Neural progenitor cell (in vitro differentiated cells): ENCODE measurements at regions not wholly inside any gene's neighbourhood (a gene's known extent, or its start where the extent isn't known, plus 50 kb on each side); places are given as distances from the start of the nearest gene placed in this dataset.

ENCODE experiments used
- CTCF ChIP-seq: fragments of 200-600 bp; sonication (generic); IDR thresholded peaks from 2 replicates; pipeline ENCODE4 v1.5.1; 2017; ENCODE audit warnings: antibody characterized with exemption, mild to moderate bottlenecking
- EZH2 ChIP-seq: fragments of 200-600 bp; sonication (generic); IDR thresholded peaks from 2 replicates; pipeline ENCODE4 v1.6.1; 2017; ENCODE audit warnings: antibody characterized with exemption, mild to moderate bottlenecking, moderate library complexity

- TF ChIP-seq CTCF: no peak
- TF ChIP-seq EZH2: no peak
Observed at GRCh38 chr10:60439641-60440040, 50.0 kb upstream of the ANK3 start.
